Fibroblast of the conjunctiva (primary cell): ENCODE measurements at regions not wholly inside any gene's neighbourhood (a gene's known extent, or its start where the extent isn't known, plus 50 kb on each side); places are given as distances from the start of the nearest gene placed in this dataset.
"Not testable (repeated sequence)": the region's sequence is repeated elsewhere in the genome, so short reads cannot be mapped to it uniquely, and the experiment has no call there.

Source experiments
- DNase-seq: peaks from one replicate; pipeline ENCODE4 v3.0.0-alpha.2; 2010; ENCODE audit warnings: low read depth

DNA sequence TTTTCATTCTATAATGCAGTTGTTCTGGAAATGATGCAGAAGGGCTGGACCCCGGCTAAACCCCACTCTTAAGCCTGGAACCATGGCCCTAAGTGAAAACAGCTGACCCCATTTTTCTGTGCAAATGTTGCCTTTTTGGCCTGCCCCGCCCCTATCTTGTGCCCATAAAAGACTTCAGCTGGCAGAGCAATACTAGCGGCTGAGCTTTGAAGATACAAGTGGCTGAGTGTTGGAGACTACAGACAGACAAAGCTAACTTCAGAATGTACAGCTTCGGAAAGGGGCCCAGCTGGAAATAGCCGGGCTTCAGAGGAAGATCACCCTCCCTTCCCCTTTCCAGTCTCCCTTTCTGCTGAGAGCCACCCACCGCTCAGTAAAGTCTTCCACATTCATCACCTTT, 258.6 kb upstream of the SPTLC3 start:
- no peak for DNase-seq

DNA sequence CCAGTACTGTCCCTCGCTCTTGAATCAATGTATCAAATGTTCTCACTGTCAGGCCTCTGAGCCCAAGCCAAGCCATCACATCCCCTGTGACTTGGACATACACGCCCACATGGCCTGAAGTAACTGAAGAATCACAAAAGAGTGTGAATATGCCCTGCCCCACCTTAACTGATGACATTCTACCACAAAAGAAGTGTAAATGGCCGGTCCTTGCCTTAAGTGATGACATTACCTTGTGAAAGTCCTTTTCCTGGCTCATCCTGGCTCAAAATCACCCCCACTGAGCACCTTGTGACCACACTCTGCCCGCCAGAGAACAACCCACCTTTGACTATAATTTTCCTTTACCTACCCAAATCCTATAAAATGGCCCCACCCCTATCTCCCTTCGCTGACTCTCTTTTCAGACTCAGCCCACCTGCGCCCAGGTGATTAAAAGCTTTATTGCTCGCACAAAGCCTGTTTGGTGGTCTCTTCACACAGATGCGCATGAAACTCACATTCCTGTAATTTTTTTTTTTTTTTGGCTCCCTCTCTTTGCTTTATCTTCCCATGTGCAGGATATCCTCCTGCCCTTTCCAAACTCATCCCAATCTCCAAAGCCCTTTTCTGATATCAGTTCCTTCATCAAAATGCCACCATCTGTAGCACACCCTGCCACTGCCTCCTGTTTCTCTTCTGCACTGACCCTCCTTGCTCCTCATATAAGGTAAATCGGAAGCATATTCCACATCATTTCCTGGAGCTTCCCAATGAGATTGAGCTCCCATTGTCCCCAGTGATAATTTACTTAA, 255.7 kb upstream of the SPTLC3 start:
- not testable (repeated sequence) for DNase-seq

DNA sequence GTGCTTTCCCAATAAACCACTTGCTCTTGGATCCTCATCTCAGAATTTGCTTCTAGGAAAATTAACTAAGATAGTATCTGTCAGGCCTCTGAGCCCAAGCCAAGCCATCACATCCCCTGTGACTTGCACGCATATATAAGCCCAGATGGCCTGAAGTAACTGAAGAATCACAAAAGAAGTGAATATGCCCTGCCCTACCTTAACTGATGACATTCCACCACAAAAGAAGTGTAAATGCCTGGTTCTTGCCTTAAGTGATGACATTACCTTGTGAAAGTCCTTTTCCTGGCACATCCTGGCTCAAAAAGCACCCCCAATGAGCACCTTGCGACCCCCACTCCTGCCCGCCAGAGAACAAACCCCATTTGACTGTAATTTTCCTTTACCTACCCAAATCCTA, 255.0 kb upstream of the SPTLC3 start:
- not testable (repeated sequence) for DNase-seq

DNA sequence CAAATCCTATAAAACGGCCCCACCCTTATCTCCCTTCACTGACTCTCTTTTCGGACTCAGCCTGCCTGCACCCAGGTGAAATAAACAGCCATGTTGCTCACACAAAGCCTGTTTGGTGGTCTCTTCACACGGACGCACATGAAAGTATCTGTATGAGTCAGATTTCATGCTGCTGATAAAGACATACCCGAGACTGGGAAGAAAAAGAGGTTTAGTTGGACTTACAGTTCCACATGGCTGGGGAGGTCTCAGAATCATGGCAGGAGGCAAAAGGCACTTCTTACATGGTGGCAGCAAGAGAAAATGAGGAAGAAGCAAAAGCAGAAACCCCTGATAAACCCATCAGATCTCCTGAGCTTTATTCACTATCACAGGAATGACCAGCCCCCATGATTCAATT, 249.3 kb upstream of the SPTLC3 start:
- not testable (repeated sequence) for DNase-seq

DNA sequence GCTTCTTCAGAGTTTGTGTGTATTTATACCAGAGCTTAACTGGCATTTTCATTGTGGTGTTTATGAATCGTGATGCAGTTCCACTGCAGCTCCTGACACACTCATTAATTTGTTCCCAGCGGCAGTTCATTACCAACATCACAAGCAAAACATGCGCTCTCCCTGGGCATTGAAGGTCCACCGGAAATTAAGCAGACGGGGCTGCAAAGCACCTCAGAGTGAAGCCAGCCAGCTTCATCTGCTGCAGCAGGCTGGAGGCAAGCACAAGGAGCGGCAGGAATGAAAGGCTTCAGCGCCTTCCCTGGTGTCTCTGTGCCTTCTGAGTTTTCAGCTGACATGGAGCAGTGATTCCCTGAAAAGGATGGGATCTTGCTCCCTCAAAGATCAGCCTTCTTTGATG, 246.0 kb upstream of the SPTLC3 start:
- DNase-seq: no peak

DNA sequence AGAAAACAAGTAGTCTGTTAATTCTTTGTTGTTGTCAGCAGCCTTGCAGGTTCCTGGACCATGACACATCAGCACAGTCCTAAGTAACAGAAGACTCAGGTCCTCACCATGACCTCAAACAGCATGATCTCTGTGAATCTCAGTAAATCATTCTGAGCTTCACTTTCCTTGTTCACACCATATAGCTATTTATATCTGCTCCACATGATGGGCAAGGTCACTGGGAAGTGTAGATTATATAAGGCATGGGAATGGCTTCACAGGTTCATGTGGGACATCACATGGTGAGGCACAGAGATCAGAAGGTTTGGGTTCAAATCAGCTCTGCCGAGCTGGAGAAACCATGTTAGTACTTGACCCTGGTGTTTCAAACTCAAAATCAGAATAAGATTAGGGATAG, 245.4 kb upstream of the SPTLC3 start:
- DNase-seq: no peak

DNA sequence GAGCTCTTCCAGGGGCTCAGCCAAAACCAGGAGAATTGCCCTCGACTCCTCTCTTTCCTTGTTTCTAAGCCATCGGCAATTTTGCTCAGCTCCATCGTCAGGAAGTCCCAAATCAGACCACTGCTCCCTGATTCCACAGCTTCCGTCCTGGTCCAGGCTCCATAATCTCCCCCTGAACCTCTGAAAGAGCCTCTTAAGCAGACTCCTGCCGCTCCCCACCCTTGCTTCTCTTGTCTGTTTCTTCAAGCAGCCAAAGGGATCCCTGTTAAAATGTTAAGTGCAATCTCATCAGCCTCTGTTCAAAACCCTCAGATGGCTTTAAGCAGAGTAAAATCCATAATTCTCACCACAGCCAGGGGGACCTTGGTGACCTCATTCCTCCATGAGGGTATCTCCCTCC, 244.7 kb upstream of the SPTLC3 start:
- DNase-seq: no peak

DNA sequence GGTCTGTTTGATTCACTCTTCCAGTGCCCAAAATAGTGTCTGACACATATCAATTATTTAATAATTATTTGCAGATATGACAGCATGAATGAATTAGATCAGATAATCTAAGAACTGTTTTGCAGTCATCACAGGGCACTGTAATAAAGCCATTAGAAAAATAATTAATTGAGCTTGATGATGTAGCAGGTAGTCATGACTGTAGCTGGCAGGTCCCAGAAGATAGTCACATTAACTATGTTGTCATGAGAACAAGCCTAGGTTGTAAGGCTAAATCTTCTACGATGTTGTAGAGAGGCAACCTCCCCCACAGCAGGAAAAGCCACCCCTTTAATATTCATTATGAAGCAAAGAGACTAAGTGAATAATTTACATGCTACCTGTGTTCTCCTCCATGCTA, 243.9 kb upstream of the SPTLC3 start:
- no peak for DNase-seq

DNA sequence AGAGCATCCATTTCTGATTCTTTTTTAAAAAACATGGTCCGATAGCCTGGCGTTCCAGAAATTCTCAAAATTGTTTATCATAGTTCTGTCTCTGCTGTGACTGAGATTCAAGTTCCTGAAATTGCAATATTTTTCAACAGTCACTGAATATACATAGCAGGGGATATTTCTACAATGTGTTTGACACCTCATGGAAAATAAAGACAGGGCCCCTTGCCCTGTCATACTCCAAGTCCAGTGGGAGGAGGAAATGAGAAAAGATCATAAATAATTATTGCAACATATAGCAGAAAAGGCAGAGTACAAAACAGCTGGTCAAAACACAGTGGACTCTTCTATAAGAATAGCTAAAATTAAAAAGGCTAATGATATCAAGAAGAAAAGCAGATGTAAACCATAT, 234.8 kb upstream of the SPTLC3 start:
- no peak for DNase-seq

DNA sequence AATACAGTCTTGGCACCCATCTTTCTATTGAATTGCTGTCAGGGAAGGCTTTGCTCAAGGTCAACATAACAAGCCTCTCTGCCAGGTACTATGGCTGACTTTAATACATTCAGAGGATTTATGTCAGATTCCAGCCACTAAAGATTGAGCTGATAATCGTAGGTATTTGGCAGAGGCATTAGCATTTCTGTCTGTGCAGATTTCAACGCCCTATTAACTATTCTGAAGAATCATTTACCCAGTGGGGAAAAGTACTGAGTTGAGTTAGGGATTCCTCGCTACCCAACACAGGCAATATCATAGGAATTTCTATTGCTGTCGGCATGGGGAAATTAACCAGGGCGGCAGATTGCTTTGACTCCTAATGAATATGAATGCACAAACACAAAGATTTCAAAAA, 233.7 kb upstream of the SPTLC3 start:
- DNase-seq: no peak

DNA sequence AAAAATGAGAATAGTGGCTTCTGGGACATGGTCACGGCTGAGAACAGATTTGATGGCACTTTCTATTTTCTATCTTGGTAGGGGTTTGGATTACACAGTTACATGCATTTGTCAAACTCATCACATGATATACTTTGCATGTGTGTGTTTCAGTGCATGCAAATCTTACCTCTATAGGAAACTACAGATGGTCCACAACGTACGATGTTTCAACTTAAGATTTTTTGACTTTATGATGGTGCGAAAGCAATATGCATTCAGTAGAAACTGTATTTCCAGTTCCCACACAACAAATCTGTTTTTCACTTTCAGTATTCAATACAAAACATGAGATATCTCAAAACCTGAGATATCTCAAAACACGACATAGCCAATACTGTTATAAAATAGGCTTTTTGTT, 231.8 kb upstream of the SPTLC3 start:
- no peak for DNase-seq

DNA sequence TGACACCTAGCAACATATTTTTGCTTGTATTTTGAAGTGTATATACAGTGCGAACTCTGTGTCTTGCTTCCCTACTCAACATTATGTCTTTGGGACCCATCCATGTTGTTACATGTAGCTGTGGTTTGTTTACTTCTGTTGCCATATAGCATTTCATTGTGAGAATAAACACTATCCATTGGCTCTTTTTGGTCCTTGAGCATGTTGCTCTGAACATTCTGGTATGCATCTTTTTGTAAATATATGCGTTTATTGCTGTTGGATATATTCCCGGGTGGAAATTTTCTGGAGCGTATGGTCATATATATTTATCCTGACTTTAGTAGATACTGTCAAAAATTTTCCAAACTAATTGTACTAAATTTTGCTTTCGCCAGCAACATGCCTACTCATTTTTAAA, 222.5 kb upstream of the SPTLC3 start:
- DNase-seq: no peak

DNA sequence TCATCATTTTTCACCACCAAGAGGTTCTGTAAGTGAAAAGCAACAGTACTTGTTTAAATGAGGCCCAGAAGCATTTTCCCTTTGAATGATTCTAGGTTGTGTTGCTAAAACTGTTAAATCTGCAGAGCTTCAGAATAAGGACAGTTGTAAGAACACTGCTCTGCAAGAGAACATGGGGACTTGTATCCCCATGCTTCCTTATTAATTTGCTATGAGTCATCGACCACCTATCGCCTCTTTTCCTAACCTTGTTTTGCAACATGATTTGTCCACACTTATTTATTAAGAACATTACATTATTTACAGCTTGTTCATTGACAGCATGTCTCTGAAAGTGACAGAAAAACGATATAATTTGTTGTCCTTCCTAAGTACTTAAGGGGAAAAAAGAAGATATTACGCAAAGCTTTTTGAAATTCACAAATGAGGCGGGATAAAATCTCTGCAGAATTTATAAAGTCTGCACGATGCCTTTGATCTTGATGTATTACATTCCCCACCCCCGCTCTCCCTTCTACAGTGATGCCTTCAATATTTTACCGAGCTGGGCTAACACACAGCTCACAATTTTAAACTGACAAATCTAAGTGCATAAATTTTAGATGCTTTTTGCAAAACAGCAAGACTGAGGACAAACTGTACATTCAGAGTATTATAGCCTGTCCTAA, 220.0 kb upstream of the SPTLC3 start:
- no peak for DNase-seq

DNA sequence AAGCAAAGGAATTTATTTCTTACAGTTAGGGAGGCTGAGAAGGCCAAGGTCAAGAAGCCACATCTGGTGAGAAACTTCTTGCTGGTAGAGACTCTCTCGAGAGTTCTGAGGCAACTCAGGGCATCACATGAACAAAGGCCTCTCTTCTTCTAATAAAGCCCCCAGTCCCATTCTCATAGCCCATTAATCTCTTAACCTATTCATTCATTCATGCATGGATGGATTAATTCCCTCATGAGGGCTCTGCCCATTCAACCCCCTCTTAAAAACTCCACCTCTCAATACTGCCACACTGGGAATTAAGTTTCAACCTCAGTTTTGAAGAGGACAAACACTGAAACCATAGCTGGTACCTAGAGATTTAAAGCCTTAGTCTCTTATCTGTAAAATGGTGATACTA, 217.9 kb upstream of the SPTLC3 start:
- no peak for DNase-seq

DNA sequence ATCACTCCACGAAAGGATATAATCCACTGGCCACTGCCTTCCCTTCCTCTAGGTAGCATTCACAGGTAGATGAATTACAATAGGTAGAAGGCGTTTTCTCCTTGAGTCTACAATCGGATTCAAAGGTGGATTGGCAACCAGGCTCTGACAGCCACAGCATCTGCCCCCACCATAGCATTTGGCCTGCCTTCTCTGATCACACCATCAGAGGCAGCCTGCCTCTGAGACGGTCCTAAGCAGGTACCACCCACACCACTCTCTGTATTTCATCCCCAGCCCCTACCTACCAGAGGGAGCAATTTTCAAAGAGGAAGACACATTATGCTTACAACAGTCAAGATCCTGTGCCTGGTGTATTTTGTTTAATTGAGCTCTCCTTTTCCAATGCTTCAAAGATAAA, 210.5 kb upstream of the SPTLC3 start:
- DNase-seq: no peak

DNA sequence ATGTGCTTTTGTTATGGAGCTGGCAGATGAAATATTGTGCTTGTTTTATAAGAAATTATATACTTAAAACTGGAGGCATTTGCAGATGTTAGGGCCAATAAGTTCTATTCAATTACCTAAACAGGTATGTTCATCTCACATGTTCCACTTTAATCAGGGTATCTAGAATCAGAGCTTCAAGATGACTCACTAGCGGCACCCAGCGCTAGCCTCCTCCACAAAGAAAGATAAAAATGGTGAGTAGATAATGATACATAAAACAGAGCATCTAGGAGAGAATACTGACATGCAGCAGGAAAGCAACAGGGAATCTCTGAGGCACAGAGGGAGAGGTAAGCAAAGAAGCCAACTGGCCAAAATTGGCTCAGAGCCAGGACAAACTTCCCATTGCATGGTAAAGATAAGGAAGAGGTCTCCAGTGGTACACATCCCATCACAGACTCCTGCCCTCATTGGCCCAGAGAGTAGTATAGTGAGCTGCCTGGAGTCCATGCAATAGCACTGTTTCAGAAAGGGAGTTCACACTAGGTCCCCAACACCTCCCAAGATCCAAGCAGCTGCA, 200.7 kb upstream of the SPTLC3 start:
- DNase-seq: no peak

DNA sequence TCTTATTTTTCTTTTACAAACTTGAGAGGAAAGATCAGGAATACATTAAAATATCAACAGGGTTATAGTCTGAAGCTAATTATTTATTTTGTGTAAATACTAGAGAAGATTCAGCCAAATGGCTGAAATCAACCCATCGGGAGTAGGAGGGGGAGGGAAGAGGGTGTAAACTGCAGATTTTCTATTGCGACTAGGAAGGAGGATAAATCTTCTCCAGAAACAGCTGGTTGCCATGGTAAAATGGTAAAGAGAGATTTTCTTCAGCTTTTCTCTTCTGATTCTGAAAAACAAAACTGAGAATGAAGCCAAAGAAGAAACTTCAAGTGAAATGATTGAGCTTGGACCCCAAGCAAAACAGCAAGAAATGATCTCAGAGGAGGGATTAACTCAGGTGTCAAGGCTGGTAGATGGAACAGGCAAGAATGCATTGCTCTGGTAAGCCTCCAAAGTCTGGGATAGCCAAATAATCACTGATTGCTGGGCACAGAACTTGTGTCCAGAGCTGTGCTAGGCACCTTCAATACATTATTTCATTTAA, 193.5 kb upstream of the SPTLC3 start:
- no peak for DNase-seq

DNA sequence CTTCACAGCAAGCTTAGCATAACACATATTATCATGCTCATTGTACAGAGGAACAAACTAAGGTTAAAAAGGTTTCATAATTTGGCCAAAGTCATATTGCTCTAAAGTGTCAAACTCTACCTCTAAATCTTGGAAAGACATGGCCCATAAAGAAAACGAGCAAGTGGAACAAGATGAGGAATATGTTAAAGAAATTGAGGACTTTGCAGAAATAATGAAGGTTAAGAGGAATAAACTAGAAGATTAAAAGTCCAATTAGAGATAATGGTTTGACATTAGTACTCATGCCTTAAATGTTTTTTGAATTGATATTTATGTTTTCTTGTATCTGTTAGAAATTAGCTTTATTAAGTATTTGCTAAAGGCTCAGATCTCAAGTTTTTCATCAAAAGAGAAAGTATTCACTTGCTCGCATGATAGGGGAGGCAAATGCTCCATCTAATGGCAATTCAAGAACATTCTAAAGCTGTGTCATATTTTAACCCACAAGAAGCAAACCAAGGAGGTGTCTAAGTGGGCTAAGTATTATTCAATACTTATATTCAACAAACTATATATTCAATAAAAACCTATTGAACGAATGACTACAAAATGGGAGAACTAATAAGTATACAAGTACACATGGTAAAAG, 192.9 kb upstream of the SPTLC3 start:
- no peak for DNase-seq

DNA sequence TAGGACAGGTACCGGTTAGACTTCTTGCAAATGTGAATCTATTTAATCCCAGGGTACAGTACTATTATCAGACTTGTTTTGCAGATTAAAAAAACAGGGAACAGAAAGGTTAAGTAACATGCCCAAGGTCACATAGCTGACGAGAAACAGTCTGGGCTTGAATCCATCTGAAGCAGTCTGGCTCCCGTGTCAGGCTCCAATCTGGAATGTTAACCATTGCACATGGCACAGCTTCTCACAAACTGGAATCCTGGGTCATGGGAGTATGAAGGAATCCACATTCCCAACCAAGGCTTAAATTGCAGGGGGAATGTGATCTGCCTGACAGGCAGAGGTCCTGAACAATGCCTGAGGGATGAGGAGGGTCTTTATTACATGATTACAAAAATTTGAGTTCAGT, 187.5 kb upstream of the SPTLC3 start:
- DNase-seq: no peak

DNA sequence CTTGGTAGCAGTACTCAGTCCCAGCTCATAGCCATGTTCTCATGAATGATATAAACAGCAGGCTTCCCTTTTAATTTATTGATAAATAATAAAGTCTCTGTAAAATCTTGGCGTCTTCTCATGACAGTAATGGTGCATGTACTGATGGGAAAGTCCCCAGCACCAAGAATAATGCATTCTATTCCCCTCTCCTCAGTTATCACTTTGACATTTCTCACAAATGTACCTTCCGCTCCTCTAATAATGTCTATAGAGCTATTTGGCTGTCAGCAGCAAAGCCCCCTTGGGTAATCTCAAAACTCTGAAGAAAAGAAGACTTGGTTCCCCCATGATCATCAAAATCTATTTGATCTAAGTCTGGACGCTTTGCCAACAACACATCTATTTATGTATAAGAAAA, 185.0 kb upstream of the SPTLC3 start:
- no peak for DNase-seq

DNA sequence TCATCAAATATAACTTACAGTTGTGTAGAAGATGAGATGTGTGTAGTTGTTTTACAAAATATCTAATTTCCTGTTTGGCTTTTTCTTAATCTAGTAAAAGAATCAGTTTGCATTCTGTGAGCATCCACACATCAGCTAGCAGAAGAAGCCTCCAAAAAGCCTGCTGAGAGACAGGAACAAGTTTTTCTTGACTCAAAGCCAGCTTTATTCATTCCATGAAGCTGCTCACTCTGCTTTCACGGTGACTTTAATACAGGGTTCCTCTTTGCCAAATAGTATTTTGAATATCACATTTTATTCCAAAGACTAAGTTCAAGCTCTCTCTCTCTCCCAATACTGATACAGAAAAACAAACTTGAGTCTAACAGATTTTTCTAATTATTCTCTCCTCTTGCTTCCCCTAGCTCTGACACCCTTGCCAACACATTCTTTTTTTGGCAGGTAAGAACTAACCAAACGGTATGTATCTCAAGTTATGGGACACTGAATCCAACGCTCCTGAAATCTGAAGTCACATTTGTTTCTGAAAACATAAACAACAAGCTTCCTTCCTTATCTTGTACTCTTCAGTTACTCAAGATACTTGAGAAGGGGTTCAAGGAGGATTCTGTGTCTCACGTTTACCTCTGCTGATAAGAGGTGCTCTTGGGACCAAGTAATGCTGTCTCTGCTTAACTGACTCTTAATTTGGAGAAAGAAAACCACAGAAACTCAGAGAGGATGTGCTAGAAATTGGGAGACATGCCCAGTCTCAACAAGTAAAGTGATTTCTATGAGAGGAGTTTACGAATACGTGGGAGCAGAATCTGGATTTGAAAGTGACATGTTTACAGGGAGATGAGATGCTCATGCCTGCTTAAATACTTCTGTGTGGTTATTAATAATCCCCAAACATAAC, 184.2 kb upstream of the SPTLC3 start:
- DNase-seq: no peak

DNA sequence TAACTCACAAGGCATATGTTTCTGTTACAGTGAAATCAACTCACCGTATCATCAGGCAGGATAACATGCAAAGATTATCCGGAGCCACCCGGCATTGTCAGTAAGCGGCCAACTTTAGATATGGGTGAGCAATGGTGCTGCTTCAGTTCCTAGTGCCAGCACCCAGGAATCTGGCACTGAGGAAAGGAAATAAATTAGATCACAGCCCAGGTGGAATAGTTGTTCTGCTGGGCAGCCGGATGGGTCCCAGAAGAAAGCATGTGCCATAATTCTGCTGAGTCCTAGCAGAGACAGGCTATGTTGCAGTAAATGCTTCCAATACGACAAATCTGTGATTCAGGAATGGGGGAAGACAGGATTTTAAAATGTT, 183.6 kb upstream of the SPTLC3 start:
- no peak for DNase-seq
